ENCODE measurements at regions not wholly inside any gene's neighbourhood (a gene's known extent, or its start where the extent isn't known, plus 50 kb on each side); places are given as distances from the start of the nearest gene placed in this dataset.

GRCh38 chr3:59107856-59108815 lies 58.3 kb upstream of the CFAP20DC start:
- TF ChIP-seq CTCF (IDR thresholded peaks at IDR 0.05; ENCODE audit: low read depth, low read length, missing input control) (no peak), FOXA1 (IDR thresholded peaks at IDR 0.05) (no peak), GABPA (IDR thresholded peaks at IDR 0.05 in 1 of 2, conservative IDR thresholded peaks at IDR 0.05 in 1 of 2) (no peak)
